ENCODE measurements at regions not wholly inside any gene's neighbourhood (a gene's known extent, or its start where the extent isn't known, plus 50 kb on each side); places are given as distances from the start of the nearest gene placed in this dataset.

DNA sequence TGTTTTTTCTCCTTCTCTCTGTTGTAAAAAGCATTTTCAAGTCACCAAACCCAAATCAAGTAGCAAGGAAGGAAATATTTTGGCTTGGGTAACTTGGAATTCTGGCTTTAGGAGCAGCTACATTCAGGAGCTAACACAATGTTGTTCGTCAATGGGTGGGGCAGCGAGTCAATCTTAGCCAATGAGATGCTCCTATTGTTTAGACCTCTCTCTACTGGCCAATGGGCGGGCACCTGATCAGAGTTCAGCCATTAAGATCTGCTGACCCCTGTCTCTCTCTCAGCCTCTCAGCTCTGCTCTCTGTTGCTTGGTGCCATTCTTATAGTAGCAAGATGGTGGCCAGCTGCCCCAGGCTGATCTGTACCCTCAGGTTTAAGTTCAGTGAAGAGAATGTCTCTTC, 83.2 kb downstream of the IRX3 start:
- ATAC-seq (ENCODE audit: insufficient read depth, low FRiP score), result no peak
- Histone ChIP-seq H3K27ac (ENCODE audit: low read depth in 1 of 2, low read length in 1 of 2) (no peak overlapping the region), H3K9me3 (ENCODE audit: control insufficient read depth in 4 of 4, insufficient read depth in 3 of 4, low read length in 3 of 4) (peaks cover 0 to 4% (median 0%) of the 10 kb centered on the region in 4 donors), H3K27me3 (ENCODE audit: control insufficient read depth in 3 of 3, insufficient read depth in 3 of 3, low read length in 2 of 3) (peaks cover 0 to 36% (median 25%) of the 10 kb centered on the region in 3 donors), H3K36me3 (ENCODE audit: control insufficient read depth in 4 of 4, insufficient read depth in 4 of 4, low read length in 4 of 4) (no peaks in the 10 kb centered on the region), H3K4me3 (no peak overlapping the region), H3K4me1 (ENCODE audit: control insufficient read depth in 5 of 5, insufficient read depth in 5 of 5, low read length in 5 of 5) (peaks cover 0 to 7% (median 0%) of the 10 kb centered on the region in 5 donors), H3K9ac (ENCODE audit: insufficient read depth in 1 of 2, low read length in 2 of 2) (no peak overlapping the region)
- DNase-seq, result no peak
- WGBS, 2 donors, result 89 to 90% methylated on average over 3 of the region's 3 CpGs
- TF ChIP-seq, protein P1, sequence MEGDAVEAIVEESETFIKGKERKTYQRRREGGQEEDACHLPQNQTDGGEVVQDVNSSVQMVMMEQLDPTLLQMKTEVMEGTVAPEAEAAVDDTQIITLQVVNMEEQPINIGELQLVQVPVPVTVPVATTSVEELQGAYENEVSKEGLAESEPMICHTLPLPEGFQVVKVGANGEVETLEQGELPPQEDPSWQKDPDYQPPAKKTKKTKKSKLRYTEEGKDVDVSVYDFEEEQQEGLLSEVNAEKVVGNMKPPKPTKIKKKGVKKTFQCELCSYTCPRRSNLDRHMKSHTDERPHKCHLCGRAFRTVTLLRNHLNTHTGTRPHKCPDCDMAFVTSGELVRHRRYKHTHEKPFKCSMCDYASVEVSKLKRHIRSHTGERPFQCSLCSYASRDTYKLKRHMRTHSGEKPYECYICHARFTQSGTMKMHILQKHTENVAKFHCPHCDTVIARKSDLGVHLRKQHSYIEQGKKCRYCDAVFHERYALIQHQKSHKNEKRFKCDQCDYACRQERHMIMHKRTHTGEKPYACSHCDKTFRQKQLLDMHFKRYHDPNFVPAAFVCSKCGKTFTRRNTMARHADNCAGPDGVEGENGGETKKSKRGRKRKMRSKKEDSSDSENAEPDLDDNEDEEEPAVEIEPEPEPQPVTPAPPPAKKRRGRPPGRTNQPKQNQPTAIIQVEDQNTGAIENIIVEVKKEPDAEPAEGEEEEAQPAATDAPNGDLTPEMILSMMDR (IDR thresholded peaks at IDR 0.05; ENCODE audit: control extremely low read depth, extremely low read depth), result no peak
